H1 (cell line): ENCODE measurements at regions not wholly inside any gene's neighbourhood (a gene's known extent, or its start where the extent isn't known, plus 50 kb on each side); places are given as distances from the start of the nearest gene placed in this dataset.

Source experiments
- CTCF ChIA-PET: fragments of 300-600 bp; sonication (Branson Sonifier 250); formaldehyde crosslinking; loops from one replicate; lab custom pipeline; 2021; ENCODE audit not compliant: partially characterized antibody; lab: Charles Lee
- POLR2A ChIA-PET: fragments of 300-600 bp; sonication (Branson Sonifier 250); formaldehyde crosslinking; loops from one replicate; lab custom pipeline; 2021; ENCODE audit warnings: inconsistent platforms; ENCODE audit not compliant: partially characterized antibody; lab: Charles Lee
- DNase-seq, 2 experiments: peaks; one replicate each; pipeline versions ENCODE4 v3.0.0 to v3.0.0-alpha.2; 2010 to 2022; ENCODE audit warnings: low spot score in 2 of 2, low read depth in 1 of 2, mixed read lengths in 1 of 2
- FAIRE-seq: peaks from 2 replicates; lab custom pipeline; 2011; peaks lifted over from hg19 to GRCh38; lab: Jason Lieb, UNC
- H2AFZ ChIP-seq: 2 replicates; pipeline ENCODE4 v1.8.1; 2012; ENCODE audit warnings: low read length, inconsistent platforms
- H2AK5ac ChIP-seq: 2 replicates; pipeline ENCODE4 v1.6.1; 2013; ENCODE audit warnings: low read depth, low read length
- H2BK120ac ChIP-seq: replicated peaks from 2 replicates; pipeline ENCODE3; 2013; ENCODE audit warnings: low read depth, low read length, inconsistent platforms
- H2BK12ac ChIP-seq: 2 replicates; pipeline ENCODE4 v1.6.1; 2013; ENCODE audit warnings: low read depth, low read length
- H2BK15ac ChIP-seq: 2 replicates; pipeline ENCODE4 v1.6.1; 2013; ENCODE audit warnings: low read length
- H2BK20ac ChIP-seq: 2 replicates; pipeline ENCODE4 v1.6.1; 2013; ENCODE audit warnings: low read length
- H2BK5ac ChIP-seq: 2 replicates; pipeline ENCODE4 v1.6.1; 2013; ENCODE audit warnings: low read depth, low read length
- H3K14ac ChIP-seq: 2 replicates; pipeline ENCODE4 v1.6.1; 2013; ENCODE audit warnings: inconsistent platforms; ENCODE audit not compliant: insufficient read length
- H3K18ac ChIP-seq: 2 replicates; pipeline ENCODE4 v1.6.1; 2013; ENCODE audit warnings: low read length; ENCODE audit errors: extremely low read depth
- H3K23ac ChIP-seq: 2 replicates; pipeline ENCODE4 v1.6.1; 2013; ENCODE audit warnings: inconsistent platforms; ENCODE audit not compliant: insufficient read length
- H3K23me2 ChIP-seq: 2 replicates; pipeline ENCODE4 v1.6.1; 2013; ENCODE audit warnings: low read depth, low read length
- H3K27ac ChIP-seq: 2 replicates; pipeline ENCODE4 v1.6.1; 2011; ENCODE audit warnings: low read depth, low read length, inconsistent platforms
- H3K27me3 ChIP-seq, 4 experiments: replicated peaks in 1 of 4; 1 replicate in 1 of 4; 2 replicates in 3 of 4; pipeline versions ENCODE4 v1.6.1 to v1.8.1; 2011 to 2013; ENCODE audit warnings: low read length in 3 of 4, mild to moderate bottlenecking in 3 of 4, inconsistent platforms in 2 of 4, mixed read lengths in 2 of 4, moderate library complexity in 1 of 4; ENCODE audit not compliant: control insufficient read depth in 3 of 4, insufficient read depth in 3 of 4; ENCODE audit errors: extremely low read depth in 1 of 4
- H3K36me3 ChIP-seq, 4 experiments: 2 replicates each; pipeline versions ENCODE4 v1.6.1 to v1.8.1; 2011 to 2013; ENCODE audit warnings: mild to moderate bottlenecking in 4 of 4, low read length in 3 of 4, moderate library complexity in 2 of 4, control low read depth in 1 of 4, inconsistent platforms in 1 of 4; ENCODE audit not compliant: insufficient read depth in 4 of 4, control insufficient read depth in 2 of 4
- H3K4ac ChIP-seq: replicated peaks from 2 replicates; pipeline ENCODE3; 2013; ENCODE audit warnings: low read length, low read depth, mixed read lengths, inconsistent platforms; ENCODE audit not compliant: insufficient read length
- H3K4me1 ChIP-seq, 4 experiments: replicated peaks in 1 of 4; 1 replicate in 1 of 4; 2 replicates in 3 of 4; pipeline versions ENCODE4 v1.6.1 to v1.8.1; 2011 to 2013; ENCODE audit warnings: low read length in 3 of 4, inconsistent platforms in 2 of 4, mixed read lengths in 1 of 4; ENCODE audit not compliant: insufficient read depth in 4 of 4, control insufficient read depth in 3 of 4
- H3K4me2 ChIP-seq, 2 experiments: 2 replicates each; pipeline versions ENCODE4 v1.6.1 to v1.8.1; 2011 to 2013; ENCODE audit warnings: low read depth in 2 of 2, low read length in 2 of 2, control low read depth in 1 of 2, inconsistent platforms in 1 of 2, mild to moderate bottlenecking in 1 of 2; ENCODE audit not compliant: insufficient read depth in 1 of 2
- H3K4me3 ChIP-seq, 4 experiments: fragments of 200-600, 300-600 bp in 1 of 4; sonication (generic), shearing (Covaris generic), sonication (Bioruptor Twin) in 1 of 4; 2 replicates each; pipeline versions ENCODE4 v1.5.1 to v1.8.1; 2011 to 2016; ENCODE audit warnings: low read length in 4 of 4, low read depth in 3 of 4, control low read depth in 2 of 4, inconsistent platforms in 2 of 4, mild to moderate bottlenecking in 2 of 4, mixed read lengths in 1 of 4, moderate library complexity in 1 of 4; ENCODE audit not compliant: insufficient read depth in 2 of 4; ENCODE audit errors: extremely low read depth in 1 of 4
- H3K56ac ChIP-seq: replicated peaks from 2 replicates; pipeline ENCODE3; 2013; ENCODE audit warnings: low read depth, mild to moderate bottlenecking, mixed read lengths, low read length, inconsistent platforms; ENCODE audit not compliant: insufficient read length
- H3K79me1 ChIP-seq: 2 replicates; pipeline ENCODE4 v1.6.1; 2013; ENCODE audit warnings: low read depth, low read length, control low read depth
- H3K79me2 ChIP-seq, 2 experiments: 2 replicates each; pipeline versions ENCODE4 v1.6.1 to v1.8.1; 2012 to 2013; ENCODE audit warnings: low read length in 2 of 2, mild to moderate bottlenecking in 2 of 2, inconsistent platforms in 1 of 2; ENCODE audit not compliant: insufficient read depth in 2 of 2, control insufficient read depth in 1 of 2
- H3K9ac ChIP-seq, 4 experiments: replicated peaks in 1 of 4; 1 replicate in 1 of 4; 2 replicates in 3 of 4; pipeline versions ENCODE4 v1.6.1 to v1.8.1; 2011 to 2013; ENCODE audit warnings: low read depth in 3 of 4, low read length in 3 of 4, control low read depth in 2 of 4, mild to moderate bottlenecking in 2 of 4, moderate library complexity in 2 of 4, inconsistent platforms in 1 of 4; ENCODE audit errors: extremely low read depth in 1 of 4
- H3K9me3 ChIP-seq, 2 experiments: 2 replicates each; pipeline versions ENCODE4 v1.6.1 to v1.8.1; 2012 to 2013; ENCODE audit warnings: mild to moderate bottlenecking in 2 of 2, moderate library complexity in 2 of 2, control low read depth in 1 of 2, inconsistent platforms in 1 of 2, low read depth in 1 of 2, low read length in 1 of 2, mixed read lengths in 1 of 2; ENCODE audit not compliant: insufficient read depth in 2 of 2
- H4K20me1 ChIP-seq, 2 experiments: replicated peaks in 1 of 2; 2 replicates each; pipeline versions ENCODE3 to v1.8.1; 2011 to 2013; ENCODE audit warnings: inconsistent platforms in 2 of 2, low read length in 2 of 2, mild to moderate bottlenecking in 1 of 2; ENCODE audit not compliant: insufficient read depth in 2 of 2, control insufficient read depth in 1 of 2
- H4K5ac ChIP-seq: 2 replicates; pipeline ENCODE4 v1.6.1; 2013; ENCODE audit warnings: low read length, low read depth, mixed read lengths, inconsistent platforms; ENCODE audit not compliant: insufficient read length
- H4K8ac ChIP-seq: 2 replicates; pipeline ENCODE4 v1.8.0; 2013; ENCODE audit warnings: mild to moderate bottlenecking, moderate library complexity, low read length, inconsistent platforms; ENCODE audit not compliant: insufficient read depth; ENCODE audit errors: extremely low read depth
- H4K91ac ChIP-seq: replicated peaks from 2 replicates; pipeline ENCODE3; 2013; ENCODE audit warnings: low read length, mixed read lengths, inconsistent platforms; ENCODE audit not compliant: insufficient read length
- ASH2L ChIP-seq: fragments of 200-600, 300-600 bp; sonication (generic); IDR thresholded peaks from one replicate; pipeline ENCODE4 v1.7.1; 2017; ENCODE audit warnings: low read length
- CHD1 ChIP-seq: IDR thresholded peaks from 2 replicates; pipeline ENCODE4 v1.6.1; 2012; ENCODE audit warnings: low read depth, low read length, improper control_type of control experiment
- EGR1 ChIP-seq: IDR thresholded peaks from 2 replicates; pipeline ENCODE4 v1.6.1; 2011; ENCODE audit warnings: low read depth, low read length, borderline replicate concordance
- EZH2 ChIP-seq: fragments of 200-600 bp; sonication (generic); IDR thresholded peaks from 2 replicates; pipeline ENCODE4 v1.7.1; 2012; ENCODE audit warnings: low read depth, mild to moderate bottlenecking, moderate library complexity, low read length, inconsistent platforms; ENCODE audit not compliant: severe bottlenecking
- GTF2F1 ChIP-seq: IDR thresholded peaks from 2 replicates; pipeline ENCODE4 v1.6.1; 2012; ENCODE audit warnings: low read depth, low read length, improper control_type of control experiment, borderline replicate concordance
- HDAC2 ChIP-seq, 2 experiments: fragments of 300-600 bp in 1 of 2; sonication (generic) in 1 of 2; IDR thresholded peaks; 2 replicates each; pipeline ENCODE4 v1.6.1; 2011 to 2012; ENCODE audit warnings: low read depth in 2 of 2, low read length in 2 of 2, mild to moderate bottlenecking in 2 of 2, moderate library complexity in 2 of 2, borderline replicate concordance in 1 of 2, inconsistent platforms in 1 of 2
- KDM5A ChIP-seq: fragments of 200-600 bp; IDR thresholded peaks from 2 replicates; pipeline ENCODE4 v1.7.1; 2012; ENCODE audit warnings: mild to moderate bottlenecking, low read length, inconsistent platforms, mixed read lengths
- RAD21 ChIP-seq, 2 experiments: IDR thresholded peaks in 1 of 2; conservative IDR thresholded peaks in 1 of 2; 2 replicates each; pipeline ENCODE4 v1.6.1; 2011; ENCODE audit warnings: low read depth in 2 of 2, low read length in 2 of 2, improper control_type of control experiment in 1 of 2, inconsistent platforms in 1 of 2, mild to moderate bottlenecking in 1 of 2, moderate library complexity in 1 of 2
- RXRA ChIP-seq: IDR thresholded peaks from 2 replicates; pipeline ENCODE4 v1.6.1; 2011; ENCODE audit warnings: low read depth, mild to moderate bottlenecking, low read length, moderate library complexity; ENCODE audit not compliant: insufficient read depth
- SIRT6 ChIP-seq: IDR thresholded peaks from one replicate; pipeline ENCODE4 v1.7.1; 2012; ENCODE audit warnings: low read length, inconsistent platforms
- WGBS, 2 experiments: shearing (Covaris generic) in 1 of 2; methylation state at CpG; one replicate each; pipeline versions ENCODE4 v1.1.6 to v1.1.7; 2013 to 2015; ENCODE audit warnings: low lambda C conversion rate in 2 of 2, mixed read lengths in 2 of 2, inconsistent platforms in 1 of 2, low coverage in 1 of 2, missing lambda C conversion rate in 1 of 2; ENCODE audit not compliant: insufficient replicate concordance in 2 of 2, insufficient coverage in 1 of 2, insufficient read length in 1 of 2; ENCODE audit errors: extremely low coverage in 1 of 2, missing lambda C conversion rate in 1 of 2; 5-methylcytosine and 5-hydroxymethylcytosine counted together

DNA sequence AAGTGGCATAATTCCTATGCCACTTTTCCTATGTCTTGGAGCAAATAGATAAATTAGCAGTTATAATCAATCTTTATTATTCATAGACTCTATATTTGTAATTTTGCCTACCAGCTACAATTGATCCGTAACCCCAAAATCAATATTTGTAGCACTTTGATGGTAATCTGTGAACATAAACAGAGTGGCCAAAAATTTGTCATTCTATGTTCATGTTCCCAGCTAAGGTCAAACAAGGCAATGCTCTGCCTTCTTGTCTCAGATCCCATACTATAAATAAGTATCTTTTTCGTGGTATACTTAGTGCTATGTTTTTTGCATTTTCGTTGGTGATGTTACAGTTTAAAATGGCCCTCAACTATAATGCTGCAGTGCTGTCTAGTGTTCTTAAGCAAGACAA is 228.5 kb downstream of the FZD1 start:
- Histone ChIP-seq H2BK5ac (no peak overlapping the region), H3K79me2 (no peaks in the 10 kb centered on the region), H3K4me2 (no peak overlapping the region), H3K36me3 (no peaks in the 10 kb centered on the region), H3K4me1 (no peaks in the 10 kb centered on the region), H3K27me3 (no peaks in the 10 kb centered on the region), H3K79me1 (no peaks in the 10 kb centered on the region), H2BK15ac (no peak overlapping the region), H3K14ac (no peak overlapping the region), H3K4me3 (no peak overlapping the region), H4K20me1 (no peaks in the 10 kb centered on the region), H3K18ac (no peak overlapping the region), H2AFZ (no peak overlapping the region), H3K4ac (no peak overlapping the region), H4K5ac (no peak overlapping the region), H2BK20ac (no peak overlapping the region), H4K91ac (no peak overlapping the region), H2BK12ac (no peak overlapping the region), H3K9ac (no peak overlapping the region), H2BK120ac (no peak overlapping the region), H2AK5ac (no peak overlapping the region), H3K23ac (no peak overlapping the region), H3K23me2 (no peaks in the 10 kb centered on the region), H3K27ac (no peak overlapping the region), H3K56ac (no peak overlapping the region), H3K9me3 (no peaks in the 10 kb centered on the region; a peak in 1 of 4 replicates), H4K8ac (no peak overlapping the region)
- ChIA-PET POLR2A (no interaction called here), CTCF (interaction anchor here (0.6 to 1.1 kb wide), 2 partner anchors 108 to 338 kb away, joined by 3 to 4 read pairs; no protein-coding TSS in a partner anchor)
- no peak for DNase-seq
- FAIRE-seq, result no peak
- 86% methylated on average over 3 of the region's 3 CpGs; no CpG with 5 or more reads in 1 of the 2 experiments for WGBS, 2 experiments
- no peak for TF ChIP-seq ASH2L
- TF ChIP-seq CHD1, result no peak
- TF ChIP-seq SIRT6, result no peak
- TF ChIP-seq RXRA, result no peak
- no peak for TF ChIP-seq KDM5A
- TF ChIP-seq GTF2F1, result no peak
- TF ChIP-seq RAD21 (IDR thresholded peaks at IDR 0.05 in 1 of 2, conservative IDR thresholded peaks at IDR 0.05 in 1 of 2; ENCODE audit: low read depth in 2 of 2, low read length in 2 of 2), result no peak
- no peak for TF ChIP-seq HDAC2 (IDR thresholded peaks at IDR 0.05; ENCODE audit: borderline replicate concordance in 1 of 2, low read depth in 2 of 2, low read length in 2 of 2)
- TF ChIP-seq EZH2, result no peak
- no peak for TF ChIP-seq EGR1
